ENCODE measurements at regions not wholly inside any gene's neighbourhood (a gene's known extent, or its start where the extent isn't known, plus 50 kb on each side); places are given as distances from the start of the nearest gene placed in this dataset.

DNA sequence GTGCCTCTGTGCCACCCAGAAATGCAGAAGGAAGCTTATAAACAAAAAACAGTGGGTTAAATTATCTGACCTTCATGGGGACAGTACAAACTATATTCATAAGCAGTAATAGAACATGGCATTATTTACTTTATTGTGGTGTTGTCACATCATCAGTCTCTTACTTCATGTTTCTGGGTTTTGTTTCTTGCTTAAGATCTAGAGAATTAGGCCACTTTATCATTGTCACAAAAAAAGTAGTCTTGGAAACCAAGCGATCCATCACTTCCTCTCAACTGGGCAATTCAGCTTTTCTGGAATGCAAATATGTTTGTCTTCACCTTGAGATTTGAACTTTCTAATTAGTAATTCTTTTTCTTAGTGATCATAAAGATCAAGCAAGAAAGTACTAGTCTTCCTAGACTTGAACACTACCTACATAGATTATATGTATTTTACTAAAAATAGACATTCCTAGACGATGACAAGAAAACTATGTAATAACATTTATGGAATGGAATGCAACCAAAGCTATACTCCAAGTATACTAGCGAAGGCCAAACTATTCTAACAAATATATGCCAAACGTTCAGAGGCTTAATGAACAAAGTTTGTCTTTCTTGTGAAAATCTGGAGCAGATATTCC is 363.4 kb downstream of the DAD1 start:
- no peak for TF ChIP-seq POLR2A (IDR thresholded peaks at IDR 0.05)
- TF ChIP-seq, protein P1, sequence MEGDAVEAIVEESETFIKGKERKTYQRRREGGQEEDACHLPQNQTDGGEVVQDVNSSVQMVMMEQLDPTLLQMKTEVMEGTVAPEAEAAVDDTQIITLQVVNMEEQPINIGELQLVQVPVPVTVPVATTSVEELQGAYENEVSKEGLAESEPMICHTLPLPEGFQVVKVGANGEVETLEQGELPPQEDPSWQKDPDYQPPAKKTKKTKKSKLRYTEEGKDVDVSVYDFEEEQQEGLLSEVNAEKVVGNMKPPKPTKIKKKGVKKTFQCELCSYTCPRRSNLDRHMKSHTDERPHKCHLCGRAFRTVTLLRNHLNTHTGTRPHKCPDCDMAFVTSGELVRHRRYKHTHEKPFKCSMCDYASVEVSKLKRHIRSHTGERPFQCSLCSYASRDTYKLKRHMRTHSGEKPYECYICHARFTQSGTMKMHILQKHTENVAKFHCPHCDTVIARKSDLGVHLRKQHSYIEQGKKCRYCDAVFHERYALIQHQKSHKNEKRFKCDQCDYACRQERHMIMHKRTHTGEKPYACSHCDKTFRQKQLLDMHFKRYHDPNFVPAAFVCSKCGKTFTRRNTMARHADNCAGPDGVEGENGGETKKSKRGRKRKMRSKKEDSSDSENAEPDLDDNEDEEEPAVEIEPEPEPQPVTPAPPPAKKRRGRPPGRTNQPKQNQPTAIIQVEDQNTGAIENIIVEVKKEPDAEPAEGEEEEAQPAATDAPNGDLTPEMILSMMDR (IDR thresholded peaks at IDR 0.05), result no peak
